HG02623 (cell line): ENCODE measurements at regions not wholly inside any gene's neighbourhood (a gene's known extent, or its start where the extent isn't known, plus 50 kb on each side); places are given as distances from the start of the nearest gene placed in this dataset.
"Not testable (repeated sequence)": the region's sequence is repeated elsewhere in the genome, so short reads cannot be mapped to it uniquely, and the experiment has no call there.

Experiments used
- ATAC-seq: cut with Tn5 transposase; IDR thresholded peaks from one replicate; pipeline ENCODE4 v1.9.1; 2021; ENCODE audit warnings: moderate library complexity; ENCODE audit not compliant: unreplicated experiment

DNA sequence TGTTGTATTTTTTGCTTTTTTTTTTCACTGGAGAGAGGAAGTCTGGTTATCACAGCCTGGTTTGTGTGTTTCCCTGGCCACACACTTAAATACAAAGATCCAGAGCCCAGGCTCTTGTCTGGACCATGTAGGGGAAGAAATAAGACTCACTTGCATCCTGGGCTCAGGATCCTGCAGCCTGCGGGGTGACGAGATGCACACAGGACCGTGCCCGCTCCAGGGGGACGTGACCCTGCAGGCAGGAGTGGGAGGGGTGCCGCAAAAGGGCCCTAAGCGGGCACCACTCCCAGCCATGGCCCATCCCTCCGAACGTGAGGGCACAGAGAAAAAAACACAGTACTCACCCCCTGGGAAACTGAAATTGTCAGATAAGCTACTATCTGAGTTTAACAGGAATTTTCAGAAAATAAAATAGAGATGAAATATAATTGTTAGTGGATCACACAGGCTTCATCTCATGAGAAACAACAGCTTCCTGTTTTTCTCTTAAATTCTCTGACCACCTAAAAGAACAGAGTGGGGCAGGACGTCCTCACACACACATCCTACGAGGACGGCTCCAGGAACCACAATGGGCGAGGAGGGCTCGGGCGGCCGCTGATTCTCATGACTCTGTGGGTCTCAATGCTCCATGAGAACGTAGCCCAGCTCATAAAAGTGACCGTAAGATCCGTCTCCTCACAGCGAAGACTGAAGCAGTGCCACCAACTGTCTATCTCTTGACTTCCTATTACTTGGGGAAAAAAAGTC lies 142.6 kb upstream of the ALKAL2 start:
- ATAC-seq = no peak

DNA sequence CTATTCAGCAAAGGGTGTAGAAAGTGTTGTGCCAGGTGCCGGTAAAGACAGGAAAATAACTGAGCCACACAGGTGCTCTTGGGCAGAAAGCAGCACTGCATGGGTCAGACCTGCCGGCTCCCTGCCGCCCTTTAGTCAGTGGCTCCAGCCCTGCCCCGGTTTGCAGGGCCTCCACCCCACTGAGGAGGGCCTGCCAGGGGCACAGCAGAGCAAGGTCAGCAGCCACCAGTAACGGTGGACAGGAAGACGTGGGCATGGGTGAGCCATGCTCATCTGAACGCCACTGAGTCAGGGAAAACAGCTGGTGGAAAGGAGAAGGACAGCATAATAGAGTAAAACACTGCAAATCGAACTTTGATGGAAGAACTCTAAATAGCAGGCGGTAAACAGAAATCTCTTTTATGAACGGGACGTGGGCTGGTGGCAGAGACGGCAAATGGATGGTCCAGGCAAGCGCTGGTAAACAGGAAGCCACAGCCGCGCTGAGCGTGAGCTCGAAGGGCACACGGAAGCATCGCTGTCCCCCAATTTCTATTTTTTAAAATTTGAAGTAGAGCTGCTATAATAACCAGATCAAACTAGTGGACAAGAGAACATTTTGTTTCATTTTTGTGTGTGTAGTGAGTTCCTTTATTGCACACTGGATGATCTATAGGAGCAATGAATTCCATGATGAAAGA lies 141.8 kb upstream of the ALKAL2 start:
- no peak for ATAC-seq

DNA sequence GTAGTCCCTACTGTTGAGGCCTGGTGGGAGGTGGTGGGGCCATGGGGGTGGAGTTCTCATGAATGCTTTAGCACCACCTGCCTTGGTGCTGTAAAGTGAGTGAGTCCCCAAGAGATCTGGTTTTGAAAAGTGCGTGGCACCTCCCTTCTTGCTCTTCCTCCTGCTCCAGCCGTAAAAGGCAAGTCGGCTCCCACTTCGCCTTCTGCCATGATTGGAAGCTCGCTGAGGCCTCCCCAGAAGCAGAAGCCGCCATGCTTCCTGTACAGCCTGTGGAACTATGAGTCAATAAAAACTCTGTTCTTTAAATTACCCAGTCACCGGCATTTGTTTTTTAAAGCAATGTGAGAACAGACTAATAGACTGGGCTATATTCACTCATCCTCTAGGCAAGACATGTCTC lies 141.3 kb upstream of the ALKAL2 start:
- ATAC-seq = no peak

DNA sequence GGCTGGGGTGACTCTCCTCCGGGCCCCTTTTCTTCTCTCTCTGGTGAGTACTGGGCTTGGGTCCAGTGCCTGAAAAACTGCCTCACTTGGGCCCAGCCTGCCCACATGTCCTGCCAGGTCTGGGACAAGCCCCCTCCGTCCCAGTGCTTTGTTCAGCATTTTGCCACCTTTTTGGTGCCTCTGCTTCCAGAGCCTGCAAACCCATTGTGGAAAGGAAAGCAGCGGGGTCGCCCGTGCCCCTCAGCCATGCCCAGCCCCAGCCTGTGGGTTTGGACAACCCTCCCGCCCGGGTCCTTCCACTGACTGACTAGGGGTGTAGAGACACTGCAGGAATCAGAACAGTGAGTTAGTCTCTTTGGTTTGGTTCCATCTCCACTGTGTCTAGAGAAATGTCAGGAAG lies 140.7 kb upstream of the ALKAL2 start:
- no peak for ATAC-seq

DNA sequence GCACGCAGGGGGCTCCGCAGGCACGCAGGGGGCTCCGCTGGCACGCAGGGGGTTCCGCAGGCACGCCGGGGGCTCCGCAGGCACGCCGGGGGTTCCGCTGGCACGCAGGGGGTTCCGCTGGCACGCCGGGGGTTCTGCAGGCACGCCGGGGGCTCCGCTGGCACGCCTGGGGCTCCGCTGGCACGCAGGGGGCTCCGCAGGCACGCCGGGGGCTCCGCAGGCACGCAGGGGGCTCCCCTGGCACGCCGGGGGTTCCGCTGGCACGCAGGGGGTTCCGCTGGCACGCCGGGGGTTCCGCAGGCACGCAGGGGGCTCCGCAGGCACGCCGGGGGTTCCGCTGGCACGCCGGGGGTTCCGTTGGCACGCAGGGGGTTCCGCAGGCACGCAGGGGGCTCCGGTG lies 138.8 kb upstream of the ALKAL2 start:
- ATAC-seq = not testable (repeated sequence)

DNA sequence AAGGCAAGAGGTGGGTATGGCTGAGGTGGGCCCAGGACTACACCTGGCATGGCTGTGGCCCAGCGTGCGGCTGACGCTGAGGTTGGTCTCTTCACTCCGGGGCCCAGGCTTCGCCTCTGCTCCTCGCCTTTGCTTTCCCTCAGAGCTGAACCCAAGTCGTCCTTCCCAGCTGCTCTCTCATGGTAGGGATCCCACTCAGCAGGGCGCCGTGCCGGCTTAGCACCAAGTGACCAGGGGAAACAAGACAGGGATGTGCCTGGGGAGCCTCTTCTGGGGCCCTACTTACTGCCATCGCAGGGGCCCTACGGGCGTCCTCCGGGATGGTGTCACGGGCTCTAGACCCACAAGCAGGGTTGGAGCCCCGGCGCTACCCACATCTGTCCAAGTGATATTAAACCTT lies 138.1 kb upstream of the ALKAL2 start:
- ATAC-seq = no peak

DNA sequence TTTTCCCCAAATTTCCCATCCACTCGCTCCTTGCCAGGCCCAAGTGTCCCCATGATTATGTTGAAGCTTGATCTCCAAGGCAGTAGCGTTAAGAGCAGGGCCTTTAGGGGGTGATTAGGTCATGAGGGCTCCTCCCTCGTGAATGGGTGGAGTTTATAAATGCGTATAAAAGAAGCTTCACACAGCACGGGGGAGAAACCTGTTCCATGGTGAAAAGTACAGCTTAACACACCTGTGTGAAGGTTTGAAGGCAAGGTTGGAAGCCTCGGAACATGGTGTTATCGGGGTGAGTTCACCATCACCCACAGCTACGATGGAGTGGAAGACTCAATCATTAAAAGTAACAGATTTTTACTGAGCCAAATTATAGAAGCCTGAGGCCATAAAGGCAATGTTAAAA lies 137.4 kb upstream of the ALKAL2 start:
- ATAC-seq = no peak

DNA sequence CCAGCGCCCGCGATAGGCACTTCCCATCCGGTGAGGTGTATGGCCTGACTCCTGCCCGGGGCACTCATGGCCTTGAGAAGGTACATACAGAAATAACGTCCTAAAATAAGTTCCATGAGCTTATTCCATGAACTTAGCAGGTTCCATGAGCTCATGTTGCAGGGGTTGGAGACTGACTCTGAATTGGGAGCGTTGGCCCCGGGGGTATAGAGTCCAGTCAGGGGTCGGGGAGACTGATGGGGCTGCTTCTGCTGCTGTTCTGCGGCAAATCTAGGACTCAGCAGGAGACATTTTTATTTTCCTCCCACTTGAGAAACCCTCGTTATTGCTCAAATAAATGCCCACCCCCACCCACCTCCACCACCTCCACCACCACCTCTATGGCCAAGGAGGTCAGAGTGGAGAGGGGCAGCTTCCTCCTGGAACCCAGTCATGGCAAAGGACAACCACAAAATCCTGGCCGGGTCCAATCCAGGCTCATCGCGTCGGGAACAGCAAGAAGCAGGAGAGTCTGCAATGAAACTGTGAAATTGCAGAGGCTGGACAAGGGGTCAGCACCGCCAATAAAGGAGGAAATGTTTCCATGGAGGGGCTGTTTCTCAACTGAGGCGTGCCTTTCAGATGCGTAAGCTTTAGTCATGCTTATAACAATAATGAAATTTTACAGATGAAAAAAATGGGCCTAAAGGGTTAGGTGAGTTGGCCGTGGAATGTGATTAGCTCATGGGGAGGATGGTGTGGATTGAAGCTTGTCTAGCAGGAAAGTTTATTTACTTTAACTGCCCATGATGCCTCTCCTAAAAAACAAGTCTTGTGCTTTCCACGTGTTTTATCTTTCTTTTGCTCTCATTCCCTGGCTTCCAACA lies 136.6 kb upstream of the ALKAL2 start:
- no peak for ATAC-seq

DNA sequence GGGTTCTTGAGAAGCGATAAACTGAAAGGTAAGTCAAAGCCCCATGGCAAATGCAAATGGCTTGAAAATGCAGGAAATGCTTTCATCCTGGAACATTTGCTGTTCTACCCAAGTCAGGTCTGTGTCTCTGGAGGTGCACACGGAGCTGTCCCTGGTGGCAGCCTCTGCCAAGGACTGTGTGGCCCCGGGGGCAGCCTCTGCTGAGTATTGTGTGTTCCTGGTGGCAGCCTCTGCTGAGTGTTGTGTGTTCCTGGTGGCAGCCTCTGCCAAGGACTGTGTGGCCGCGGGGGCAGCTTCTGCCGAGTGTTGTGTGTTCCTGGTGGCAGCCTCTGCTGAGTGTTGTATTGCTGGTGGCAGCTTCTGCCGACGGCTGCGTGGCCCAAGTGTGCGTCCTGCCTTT lies 135.6 kb upstream of the ALKAL2 start:
- no peak for ATAC-seq

DNA sequence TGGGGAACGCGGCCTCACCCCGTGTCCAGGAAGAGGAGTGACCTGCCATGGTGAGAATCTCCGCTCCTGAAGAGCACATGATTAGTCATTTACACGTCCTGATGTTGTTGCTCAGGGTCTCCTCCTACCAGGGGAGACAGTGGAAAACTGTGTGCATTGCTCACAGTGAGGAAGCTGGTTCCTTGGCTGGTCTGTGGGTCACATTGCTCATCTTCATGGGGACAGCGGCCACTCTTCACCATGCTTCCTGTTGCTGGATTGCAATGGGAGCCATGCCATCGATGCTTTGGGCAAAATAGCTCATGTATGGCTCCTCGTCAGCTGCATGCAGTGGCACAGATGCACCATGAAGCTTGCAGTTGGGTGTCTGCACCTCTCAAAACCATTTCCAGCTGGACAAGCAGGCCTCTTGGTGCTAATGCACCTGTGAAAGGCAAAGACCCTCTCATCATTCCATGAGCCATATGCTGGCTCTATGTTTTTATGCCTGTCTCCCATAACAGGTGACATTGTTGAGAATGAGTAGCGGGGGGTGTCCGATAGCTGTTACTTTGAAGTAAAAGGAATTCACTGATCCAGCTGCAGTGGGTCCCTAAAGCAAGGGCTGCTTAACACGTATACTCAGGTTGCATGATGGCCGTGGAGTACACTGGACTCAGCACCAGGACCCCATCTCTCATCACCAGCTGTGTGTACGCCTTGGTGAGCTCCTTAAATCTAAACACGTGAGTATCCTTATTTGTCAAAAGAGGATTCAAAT lies 135.0 kb upstream of the ALKAL2 start:
- ATAC-seq = no peak

DNA sequence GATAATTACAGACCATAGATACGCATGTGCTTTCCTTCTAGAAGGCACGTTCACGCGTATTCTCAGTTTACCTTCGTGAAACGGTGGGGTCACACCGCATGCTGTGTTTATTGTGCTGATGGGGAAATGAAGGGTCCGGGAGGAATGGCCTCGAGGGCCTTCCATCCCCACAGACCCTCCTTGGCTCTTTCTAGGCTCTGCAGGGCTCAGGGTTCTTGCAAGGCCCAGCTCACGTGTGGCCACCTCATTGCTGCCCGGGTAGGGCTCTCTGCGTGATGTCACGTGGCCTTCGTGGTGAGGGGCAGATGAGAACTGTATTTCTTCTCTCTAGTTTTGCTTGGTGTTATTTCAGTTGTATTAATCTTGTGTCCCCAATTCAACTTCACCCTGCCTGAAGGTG lies 133.5 kb upstream of the ALKAL2 start:
- ATAC-seq = no peak

DNA sequence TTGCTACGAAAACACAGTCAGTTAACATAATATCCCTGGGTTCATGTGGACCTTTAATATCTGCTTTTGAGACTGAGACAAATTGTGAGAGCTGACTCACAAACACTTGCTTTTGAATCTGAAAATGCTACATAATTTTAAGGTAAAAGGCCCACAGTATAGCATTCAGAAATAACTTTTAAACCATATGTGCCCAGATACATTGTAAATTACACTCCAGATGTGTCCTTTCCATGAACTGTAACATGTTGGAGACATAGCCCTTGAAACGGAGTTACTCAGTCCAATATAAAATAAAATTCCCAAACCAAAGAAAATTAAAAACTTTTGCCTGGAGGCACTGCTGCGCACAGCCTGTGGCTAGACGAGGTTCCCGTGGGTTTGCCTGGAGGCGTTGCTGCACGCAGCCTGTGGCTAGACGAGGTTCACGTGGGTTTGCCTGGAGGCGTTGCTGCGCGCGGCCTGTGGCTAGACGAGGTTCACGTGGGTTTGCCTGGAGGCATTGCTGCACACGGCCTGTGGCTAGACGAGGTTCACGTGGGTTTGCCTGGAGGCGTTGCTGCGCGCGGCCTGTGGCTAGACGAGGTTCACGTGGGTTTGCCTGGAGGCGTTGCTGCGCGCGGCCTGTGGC lies 131.9 kb upstream of the ALKAL2 start:
- ATAC-seq = no peak

DNA sequence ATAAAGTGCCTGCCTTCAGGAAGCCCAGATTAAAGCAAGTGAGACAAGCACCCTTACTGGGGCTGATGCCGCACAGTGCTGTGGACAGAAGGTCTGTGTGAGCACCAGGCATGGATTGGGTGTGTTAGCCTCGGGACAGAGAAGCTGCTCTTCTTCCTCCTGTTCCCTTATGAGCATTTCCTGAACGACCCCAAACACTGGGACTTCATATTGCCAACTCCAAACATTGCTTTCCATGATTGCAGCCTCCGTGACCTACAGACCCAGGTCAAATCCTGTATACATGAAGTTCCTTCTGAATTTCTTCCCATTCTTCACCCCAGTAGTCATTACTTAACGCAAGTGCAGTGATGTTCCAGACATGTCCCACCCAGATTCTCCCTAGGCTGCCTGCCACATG lies 129.8 kb upstream of the ALKAL2 start:
- ATAC-seq = no peak

DNA sequence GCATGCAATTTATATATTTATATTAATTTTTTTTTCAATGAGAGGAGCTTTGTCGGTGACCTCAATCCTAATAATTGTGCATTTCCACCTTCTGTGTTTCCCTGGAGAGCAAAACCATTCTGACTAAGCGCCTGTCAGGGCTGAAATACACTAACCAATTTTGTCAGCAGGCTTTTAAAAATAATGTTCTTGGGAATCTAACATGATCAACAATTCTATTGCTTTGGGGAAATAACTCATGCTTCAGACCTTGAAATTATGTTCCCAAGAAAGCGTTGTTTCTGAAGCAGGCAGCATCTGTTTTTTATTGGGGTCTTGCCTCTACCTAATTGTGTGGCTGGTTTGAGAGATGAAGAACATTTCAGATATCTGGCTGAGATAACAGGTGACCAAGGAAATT lies 129.1 kb upstream of the ALKAL2 start:
- no peak for ATAC-seq

DNA sequence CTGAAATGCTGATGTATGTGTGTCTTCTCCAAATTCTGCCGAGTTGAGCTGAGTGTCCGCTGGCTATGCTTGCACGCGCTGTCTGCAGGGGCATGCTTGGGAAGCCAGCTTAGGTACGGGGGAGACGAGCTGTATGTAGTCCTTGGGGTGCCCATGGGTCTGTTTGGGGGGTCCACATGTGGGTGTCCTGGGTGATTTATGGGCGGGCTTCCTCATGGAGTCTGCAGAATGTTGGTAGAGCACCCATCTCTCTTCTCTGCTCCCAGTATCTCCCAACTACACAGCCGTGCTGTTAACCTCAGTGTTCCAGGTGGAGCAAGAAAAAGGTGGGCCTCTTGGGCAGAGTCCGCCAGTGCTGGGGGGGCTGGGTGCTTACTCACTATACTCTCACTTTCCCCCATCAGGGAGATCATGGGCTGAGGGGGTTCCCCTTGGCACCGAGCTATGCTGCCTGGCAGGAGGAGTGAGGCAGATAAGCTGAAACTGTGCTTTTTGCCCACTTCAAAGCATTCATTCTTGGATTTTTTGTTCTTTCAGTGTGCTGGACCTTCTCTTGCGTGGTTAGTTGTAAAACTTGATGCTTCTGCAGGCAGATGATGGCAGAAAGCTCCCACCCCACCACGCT lies 128.2 kb upstream of the ALKAL2 start:
- no peak for ATAC-seq

DNA sequence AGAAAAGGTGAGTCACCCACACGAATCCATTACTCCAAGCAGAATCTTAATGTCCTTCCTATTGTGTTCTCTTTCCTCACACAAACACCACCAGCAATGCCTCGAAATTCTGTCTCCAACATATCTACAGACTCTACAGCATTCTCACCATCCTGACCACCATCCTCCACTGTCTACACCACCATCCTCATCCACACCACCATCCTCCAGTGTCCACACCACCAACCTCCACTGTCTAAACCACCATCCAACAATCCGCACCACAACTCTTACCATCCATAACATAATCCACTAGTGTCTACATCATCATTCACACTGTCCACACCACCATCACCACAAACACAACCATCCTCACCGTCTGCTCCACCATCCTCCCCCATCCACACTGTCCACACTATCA lies 121.6 kb upstream of the ALKAL2 start:
- no peak for ATAC-seq

DNA sequence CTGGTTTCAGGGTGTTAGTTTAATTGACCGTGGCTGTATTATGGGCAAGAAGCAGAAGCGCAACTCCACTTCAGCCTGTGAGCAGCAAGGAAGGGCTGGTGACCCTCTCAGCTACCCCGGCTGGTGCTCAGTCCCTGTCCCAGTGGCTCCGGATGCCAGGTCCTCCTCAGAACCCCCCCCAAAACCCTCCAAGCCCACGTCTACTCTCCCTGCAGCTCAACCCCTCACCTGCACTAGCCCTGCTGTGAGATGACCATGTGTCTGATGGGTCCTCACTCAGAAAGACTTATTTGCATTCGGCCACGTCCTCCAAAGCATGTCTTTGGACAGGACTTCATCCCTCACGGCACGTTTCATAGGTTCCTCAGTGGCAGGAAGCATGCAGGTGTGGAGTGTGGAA lies 119.7 kb upstream of the ALKAL2 start:
- no peak for ATAC-seq

DNA sequence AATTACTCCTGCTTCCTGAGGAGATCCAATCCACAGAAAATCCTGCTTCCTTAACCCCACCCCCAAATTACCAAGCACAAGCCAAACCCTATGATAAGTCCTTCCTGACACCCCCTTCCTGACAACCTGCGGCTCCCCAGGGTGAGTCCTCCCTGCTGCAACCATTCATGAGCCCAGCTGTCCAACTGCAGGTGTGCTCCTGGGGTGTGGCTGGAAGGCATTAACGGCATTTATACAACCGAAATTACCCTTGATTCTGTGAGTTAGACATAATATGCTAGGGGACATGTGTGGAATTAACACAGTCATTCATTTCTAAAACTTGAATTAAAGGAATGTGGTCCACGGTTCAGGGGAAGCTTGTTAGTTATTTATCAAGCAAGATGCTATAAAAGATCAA lies 119.0 kb upstream of the ALKAL2 start:
- ATAC-seq = no peak

DNA sequence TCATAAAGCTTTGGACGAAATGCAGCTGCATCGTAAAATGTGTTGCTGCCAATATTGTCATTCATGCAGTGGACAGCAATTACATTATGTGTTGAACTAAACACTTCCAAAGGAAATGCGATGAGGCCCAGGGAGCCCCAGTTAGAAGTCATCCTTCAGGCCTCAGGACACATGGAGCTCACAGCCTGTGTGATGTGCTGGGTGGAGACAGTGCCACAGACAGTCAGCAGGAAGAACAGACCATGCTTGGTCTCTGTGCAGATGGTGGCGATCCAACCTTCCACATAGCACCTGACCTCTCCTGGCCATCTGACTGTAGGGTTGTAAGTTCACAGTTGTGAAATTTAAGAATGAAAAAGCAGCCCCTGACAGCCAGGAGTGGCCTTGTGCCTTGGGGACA lies 118.3 kb upstream of the ALKAL2 start:
- no peak for ATAC-seq

DNA sequence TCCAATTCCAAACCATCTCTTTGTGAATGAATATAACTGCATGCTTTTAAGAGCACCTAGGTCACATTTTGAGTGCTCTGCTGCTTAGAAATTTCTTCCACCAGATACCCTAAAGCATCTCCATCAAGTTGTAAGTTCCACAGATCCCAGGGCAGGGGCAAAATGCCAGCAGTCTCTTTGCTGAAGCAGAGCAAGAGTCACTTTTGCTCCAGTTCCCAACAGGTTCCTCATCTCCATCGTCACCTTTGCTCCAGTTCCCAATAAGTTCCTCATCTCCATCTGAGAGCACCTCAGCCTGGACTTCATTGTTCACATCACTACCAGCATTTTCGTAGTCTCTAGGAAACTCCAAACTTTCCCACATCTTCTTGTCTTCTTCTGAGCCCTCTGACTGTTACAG lies 116.7 kb upstream of the ALKAL2 start:
- ATAC-seq = no peak
